HL-60/S4 (cell line): ENCODE measurements at regions not wholly inside any gene's neighbourhood (a gene's known extent, or its start where the extent isn't known, plus 50 kb on each side); places are given as distances from the start of the nearest gene placed in this dataset.

Experiments used
- in situ Hi-C: fragments of 300-500 bp; cut with MboI; formaldehyde crosslinking; loops from 2 replicates; pipeline ENCODE4 v1.14.3; 2022; ENCODE audit warnings: low sequenced_read_pairs

GRCh38 chr20:52416953-52417352 lies 225.4 kb upstream of the ZFP64 start:
- in situ Hi-C loops: no loop called here

- in situ Hi-C loops: no loop called here
These were observed 220.0 kb upstream of the ZFP64 start for GRCh38 chr20:52411611-52412010.

GRCh38 chr20:52410731-52411234 lies 219.2 kb upstream of the ZFP64 start:
- in situ Hi-C loops: no loop called here

- in situ Hi-C loops: no loop called here
These were observed 218.6 kb upstream of the ZFP64 start for GRCh38 chr20:52410182-52410647.

- in situ Hi-C loops: no loop called here
These were observed 214.4 kb upstream of the ZFP64 start for GRCh38 chr20:52405986-52406385.

GRCh38 chr20:52405417-52405816 lies 213.8 kb upstream of the ZFP64 start:
- in situ Hi-C loops: no loop called here

GRCh38 chr20:52404671-52405070 lies 213.1 kb upstream of the ZFP64 start:
- in situ Hi-C loops: no loop called here

GRCh38 chr20:52402950-52403349 lies 211.4 kb upstream of the ZFP64 start:
- in situ Hi-C loops: no loop called here

GRCh38 chr20:52402514-52402913 lies 210.9 kb upstream of the ZFP64 start:
- in situ Hi-C loops: no loop called here

- in situ Hi-C loops: no loop called here
These were observed 209.9 kb upstream of the ZFP64 start for GRCh38 chr20:52401431-52401830.

GRCh38 chr20:52399352-52399751 lies 207.8 kb upstream of the ZFP64 start:
- in situ Hi-C loops: no loop called here

- in situ Hi-C loops: no loop called here
These were observed 198.0 kb upstream of the ZFP64 start for GRCh38 chr20:52389606-52390005.

- in situ Hi-C loops: no loop called here
These were observed 192.5 kb upstream of the ZFP64 start for GRCh38 chr20:52383995-52384621.

GRCh38 chr20:52382933-52383332 lies 191.4 kb upstream of the ZFP64 start:
- in situ Hi-C loops: no loop called here

- in situ Hi-C loops: loop anchor here (10.0 kb wide), 1 partner anchor 135 kb away; no protein-coding TSS in a partner anchor
These were observed 188.3 kb upstream of the ZFP64 start for GRCh38 chr20:52379723-52380336.

GRCh38 chr20:52372169-52372568 lies 180.6 kb upstream of the ZFP64 start:
- in situ Hi-C loops: loop anchor here (10.0 kb wide), 1 partner anchor 127 kb away; no protein-coding TSS in a partner anchor

GRCh38 chr20:52365688-52366087 lies 174.1 kb upstream of the ZFP64 start:
- in situ Hi-C loops: no loop called here

- in situ Hi-C loops: no loop called here
These were observed 172.8 kb upstream of the ZFP64 start for GRCh38 chr20:52364405-52364804.

GRCh38 chr20:52361650-52362049 lies 170.1 kb upstream of the ZFP64 start:
- in situ Hi-C loops: no loop called here

- in situ Hi-C loops: no loop called here
These were observed 158.2 kb upstream of the ZFP64 start for GRCh38 chr20:52349806-52350205.

- in situ Hi-C loops: no loop called here
These were observed 156.9 kb upstream of the ZFP64 start for GRCh38 chr20:52348434-52348833.

- in situ Hi-C loops: no loop called here
These were observed 155.2 kb upstream of the ZFP64 start for GRCh38 chr20:52346797-52347196.
